ENCODE measurements at regions not wholly inside any gene's neighbourhood (a gene's known extent, or its start where the extent isn't known, plus 50 kb on each side); places are given as distances from the start of the nearest gene placed in this dataset.
A peak's percentile ranks its signal among the peaks of the same experiment; 100 is the strongest.

DNA sequence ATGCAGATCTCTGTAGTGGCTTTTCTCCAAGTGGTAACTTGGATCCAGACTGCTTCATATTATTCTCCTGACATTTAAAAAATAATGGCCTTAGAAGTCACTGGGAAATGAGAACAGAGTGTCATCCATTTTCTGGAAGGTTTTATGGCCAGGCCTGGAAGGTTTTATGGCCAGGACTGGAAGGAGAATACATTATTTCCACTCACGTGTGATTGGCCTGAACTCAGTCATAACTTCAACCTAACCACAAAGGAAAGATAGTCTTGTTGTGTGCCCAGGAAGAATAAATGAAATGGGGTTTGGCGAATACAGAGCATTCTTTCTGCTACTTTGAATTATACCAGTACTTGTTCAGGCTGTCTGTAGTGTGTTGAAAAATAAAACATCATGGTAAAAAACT lies 360.9 kb downstream of the GPAM start:
- POLR2A ChIA-PET (ENCODE audit: partially characterized antibody): no interaction called here
- no peak overlapping the region for H3K27ac ChIP-seq (ENCODE audit: low read depth, low read length)
- intact Hi-C loops (cut with micrococcal nuclease): no loop called here
- Mint-ChIP-seq H3K9me3 (no peaks in the 10 kb centered on the region), H3K4me3 (no peak overlapping the region), H3K36me3 (no peaks in the 10 kb centered on the region), H3K27ac (no peak overlapping the region), H3K27me3 (no peaks in the 10 kb centered on the region), H3K4me1 (no peaks in the 10 kb centered on the region)
- no peaks in the 10 kb centered on the region for H3K9me3 ChIP-seq (ENCODE audit: control insufficient read depth in 1 of 2, low read length in 2 of 2)
- no peaks in the 10 kb centered on the region for H3K27me3 ChIP-seq (ENCODE audit: insufficient read depth, low read length)
- no peaks in the 10 kb centered on the region for H3K4me1 ChIP-seq (ENCODE audit: insufficient read depth, low read length)
- H3K4me3 ChIP-seq (ENCODE audit: low read length in 2 of 2): no peak overlapping the region
- no peak for DNase-seq
- CTCF ChIA-PET (ENCODE audit: partially characterized antibody): no interaction called here
- H3K36me3 ChIP-seq (ENCODE audit: insufficient read depth, low read length): no peaks in the 10 kb centered on the region

DNA sequence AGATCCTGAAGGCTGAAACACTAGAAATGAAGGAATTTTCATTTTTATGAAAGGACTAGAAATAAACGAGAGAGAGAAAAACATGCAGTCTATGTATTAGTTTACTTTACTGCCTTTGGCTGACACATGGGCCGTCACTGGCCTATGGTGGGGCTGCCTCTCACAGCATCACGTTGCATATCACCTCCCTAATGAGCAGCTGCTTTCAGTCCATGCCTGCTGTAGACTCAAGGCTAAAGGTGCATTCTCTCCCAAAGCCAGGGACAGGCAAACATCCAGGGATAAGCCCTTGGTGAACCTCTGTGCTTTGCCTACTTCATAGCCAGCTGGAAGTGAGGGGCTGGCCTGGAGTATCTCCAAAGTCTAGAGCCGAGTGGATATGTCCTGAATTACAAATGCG lies 359.4 kb downstream of the GPAM start:
- Histone ChIP-seq H3K4me3 (ENCODE audit: low read length in 2 of 2) (no peak overlapping the region), H3K27me3 (ENCODE audit: insufficient read depth, low read length) (no peaks in the 10 kb centered on the region), H3K27ac (ENCODE audit: low read depth, low read length) (no peak overlapping the region), H3K9me3 (ENCODE audit: control insufficient read depth in 1 of 2, low read length in 2 of 2) (no peaks in the 10 kb centered on the region), H3K36me3 (ENCODE audit: insufficient read depth, low read length) (no peaks in the 10 kb centered on the region), H3K4me1 (ENCODE audit: insufficient read depth, low read length) (no peaks in the 10 kb centered on the region)
- intact Hi-C loops (cut with micrococcal nuclease): no loop called here
- no peak overlapping the region for H3K27ac Mint-ChIP-seq
- no peak for DNase-seq
- no peak overlapping the region for H3K4me3 Mint-ChIP-seq
- H3K9me3 Mint-ChIP-seq: no peaks in the 10 kb centered on the region
- no peaks in the 10 kb centered on the region for H3K4me1 Mint-ChIP-seq
- ChIA-PET POLR2A (ENCODE audit: partially characterized antibody) (no interaction called here), CTCF (ENCODE audit: partially characterized antibody) (no interaction called here)
- no peaks in the 10 kb centered on the region for H3K36me3 Mint-ChIP-seq
- H3K27me3 Mint-ChIP-seq: no peaks in the 10 kb centered on the region

DNA sequence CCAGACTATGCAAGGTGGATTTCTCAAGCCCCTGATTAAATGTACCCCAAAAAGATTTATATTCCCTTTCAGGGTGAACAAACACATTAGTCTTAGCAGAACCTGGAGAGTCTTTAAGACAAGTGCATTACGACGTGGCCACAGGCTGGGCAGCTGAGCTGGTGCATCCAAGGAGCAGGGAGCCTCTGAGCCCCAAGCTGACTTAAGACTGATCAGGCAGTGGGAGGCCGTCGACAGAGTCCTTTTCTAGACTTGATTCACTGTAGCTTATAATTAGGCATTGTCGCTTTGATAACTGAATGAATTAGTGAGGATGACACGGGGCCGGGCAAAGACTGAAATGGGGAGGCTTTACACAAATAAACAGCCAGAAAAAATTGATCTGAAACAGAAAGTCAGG lies 353.2 kb downstream of the GPAM start:
- no peaks in the 10 kb centered on the region for H3K36me3 ChIP-seq (ENCODE audit: insufficient read depth, low read length)
- no peak overlapping the region for H3K4me3 Mint-ChIP-seq
- H3K27me3 Mint-ChIP-seq: no peaks in the 10 kb centered on the region
- ChIA-PET CTCF (ENCODE audit: partially characterized antibody) (interaction anchor here (2.3 kb wide), 1 partner anchor 9 kb away, joined by 5 read pairs; no protein-coding TSS in a partner anchor), POLR2A (ENCODE audit: partially characterized antibody) (no interaction called here)
- H3K4me1 Mint-ChIP-seq: no peaks in the 10 kb centered on the region
- intact Hi-C loops (cut with micrococcal nuclease): loop anchor here (5.0 kb wide), 1 partner anchor 518 kb away; no protein-coding TSS in a partner anchor
- H3K9me3 Mint-ChIP-seq: no peaks in the 10 kb centered on the region
- no peak overlapping the region for H3K27ac Mint-ChIP-seq
- no peaks in the 10 kb centered on the region for H3K9me3 ChIP-seq (ENCODE audit: control insufficient read depth in 1 of 2, low read length in 2 of 2)
- no peaks in the 10 kb centered on the region for H3K4me1 ChIP-seq (ENCODE audit: insufficient read depth, low read length)
- H3K4me3 ChIP-seq (ENCODE audit: low read length in 2 of 2): no peak overlapping the region
- no peaks in the 10 kb centered on the region for H3K27me3 ChIP-seq (ENCODE audit: insufficient read depth, low read length)
- H3K36me3 Mint-ChIP-seq: no peaks in the 10 kb centered on the region
- H3K27ac ChIP-seq (ENCODE audit: low read depth, low read length): no peak overlapping the region
- no peak for DNase-seq

DNA sequence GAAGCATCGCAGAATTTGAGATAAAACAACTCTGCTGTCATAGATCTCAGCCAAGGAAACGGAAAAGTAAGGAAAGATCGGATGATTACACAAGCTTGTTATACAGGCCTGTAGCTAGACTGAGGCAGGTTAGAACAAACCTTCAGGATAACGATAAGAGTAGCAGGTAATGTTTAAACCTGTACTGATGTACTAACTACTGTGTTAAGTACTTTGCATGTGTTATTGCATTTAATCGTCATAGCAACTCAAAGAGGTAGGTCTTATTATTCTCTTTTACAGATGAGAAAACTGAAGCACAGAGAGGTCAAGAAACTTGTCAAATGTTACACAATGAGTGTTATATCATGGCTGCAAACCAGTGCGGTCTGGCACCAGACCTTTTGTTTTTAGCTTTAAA lies 352.5 kb downstream of the GPAM start:
- Mint-ChIP-seq H3K27ac (no peak overlapping the region), H3K27me3 (no peaks in the 10 kb centered on the region), H3K4me1 (no peaks in the 10 kb centered on the region), H3K9me3 (no peaks in the 10 kb centered on the region), H3K4me3 (no peak overlapping the region), H3K36me3 (no peaks in the 10 kb centered on the region)
- intact Hi-C loops (cut with micrococcal nuclease): loop anchor here (5.0 kb wide), 1 partner anchor 519 kb away; no protein-coding TSS in a partner anchor
- no peak overlapping the region for H3K27ac ChIP-seq (ENCODE audit: low read depth, low read length)
- ChIA-PET POLR2A (ENCODE audit: partially characterized antibody) (no interaction called here), CTCF (ENCODE audit: partially characterized antibody) (interaction anchor here (2.3 kb wide), 1 partner anchor 10 kb away, joined by 5 read pairs; no protein-coding TSS in a partner anchor)
- no peaks in the 10 kb centered on the region for H3K9me3 ChIP-seq (ENCODE audit: control insufficient read depth in 1 of 2, low read length in 2 of 2)
- no peak overlapping the region for H3K4me3 ChIP-seq (ENCODE audit: low read length in 2 of 2)
- H3K36me3 ChIP-seq (ENCODE audit: insufficient read depth, low read length): no peaks in the 10 kb centered on the region
- no peaks in the 10 kb centered on the region for H3K27me3 ChIP-seq (ENCODE audit: insufficient read depth, low read length)
- no peaks in the 10 kb centered on the region for H3K4me1 ChIP-seq (ENCODE audit: insufficient read depth, low read length)
- DNase-seq: no peak

DNA sequence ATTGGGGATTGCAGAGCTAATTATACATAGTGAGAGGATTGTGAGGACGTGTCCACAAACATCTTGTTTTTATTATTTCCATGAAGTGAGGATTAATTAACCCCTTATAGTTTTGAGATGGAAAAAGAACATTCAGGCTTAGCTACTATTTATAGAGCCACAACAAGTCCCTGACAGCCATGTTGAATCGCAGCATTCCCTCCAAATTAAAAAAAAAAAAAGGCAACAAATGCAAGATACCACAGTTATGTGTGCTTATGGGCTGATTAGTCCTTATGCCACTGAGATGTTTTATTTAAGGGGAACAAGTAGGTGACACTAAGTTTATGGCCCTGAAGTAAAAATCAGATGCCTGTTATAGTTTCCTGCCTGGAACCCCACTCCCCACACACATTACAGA lies 350.3 kb downstream of the GPAM start:
- no peak overlapping the region for H3K4me3 Mint-ChIP-seq
- Histone ChIP-seq H3K9me3 (ENCODE audit: control insufficient read depth in 1 of 2, low read length in 2 of 2) (no peaks in the 10 kb centered on the region), H3K27ac (ENCODE audit: low read depth, low read length) (no peak overlapping the region), H3K36me3 (ENCODE audit: insufficient read depth, low read length) (no peaks in the 10 kb centered on the region), H3K4me1 (ENCODE audit: insufficient read depth, low read length) (no peaks in the 10 kb centered on the region), H3K27me3 (ENCODE audit: insufficient read depth, low read length) (no peaks in the 10 kb centered on the region), H3K4me3 (ENCODE audit: low read length in 2 of 2) (no peak overlapping the region)
- ChIA-PET POLR2A (ENCODE audit: partially characterized antibody) (no interaction called here), CTCF (ENCODE audit: partially characterized antibody) (no interaction called here)
- no peak for DNase-seq
- H3K36me3 Mint-ChIP-seq: no peaks in the 10 kb centered on the region
- H3K4me1 Mint-ChIP-seq: no peaks in the 10 kb centered on the region
- no peak overlapping the region for H3K27ac Mint-ChIP-seq
- intact Hi-C loops (cut with micrococcal nuclease): loop anchor here (5.0 kb wide), 1 partner anchor 521 kb away; no protein-coding TSS in a partner anchor
- H3K27me3 Mint-ChIP-seq: no peaks in the 10 kb centered on the region
- peaks cover 0 to 2% (median 0%) of the 10 kb centered on the region in 8 donors for H3K9me3 Mint-ChIP-seq

DNA sequence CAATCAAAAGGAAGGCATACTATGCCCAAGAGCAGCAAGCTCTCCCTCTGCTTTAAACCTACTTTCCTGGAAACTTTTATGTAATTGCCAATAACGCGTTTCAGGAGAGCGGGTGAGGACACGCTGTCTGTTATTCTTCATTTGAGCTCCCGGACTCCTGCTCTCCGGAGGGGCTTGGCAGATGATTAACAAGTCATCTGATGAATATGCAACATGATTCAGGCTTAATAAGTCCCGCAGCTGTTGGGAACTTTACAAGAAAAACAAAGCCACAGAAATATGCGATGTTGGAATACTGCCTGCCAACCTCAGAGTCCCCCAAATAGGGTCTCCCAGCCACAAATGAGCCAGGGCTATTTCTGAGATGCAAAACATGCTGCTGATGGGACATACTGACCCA lies 348.0 kb downstream of the GPAM start:
- H3K27me3 Mint-ChIP-seq: peaks cover 0 to 2% of the 10 kb centered on the region in 2 donors
- peaks cover 0 to 3% (median 0%) of the 10 kb centered on the region in 8 donors for H3K9me3 Mint-ChIP-seq
- intact Hi-C loops (cut with micrococcal nuclease): no loop called here
- no peaks in the 10 kb centered on the region for H3K4me1 ChIP-seq (ENCODE audit: insufficient read depth, low read length)
- POLR2A ChIA-PET (ENCODE audit: partially characterized antibody): no interaction called here
- no peaks in the 10 kb centered on the region for H3K27me3 ChIP-seq (ENCODE audit: insufficient read depth, low read length)
- H3K36me3 ChIP-seq (ENCODE audit: insufficient read depth, low read length): no peaks in the 10 kb centered on the region
- no peak for DNase-seq
- no peak overlapping the region for H3K27ac Mint-ChIP-seq
- no peaks in the 10 kb centered on the region for H3K9me3 ChIP-seq (ENCODE audit: control insufficient read depth in 1 of 2, low read length in 2 of 2)
- H3K4me3 Mint-ChIP-seq: no peak overlapping the region
- H3K4me3 ChIP-seq (ENCODE audit: low read length in 2 of 2): no peak overlapping the region
- H3K27ac ChIP-seq (ENCODE audit: low read depth, low read length): no peak overlapping the region
- no peaks in the 10 kb centered on the region for H3K36me3 Mint-ChIP-seq
- H3K4me1 Mint-ChIP-seq: no peaks in the 10 kb centered on the region
- CTCF ChIA-PET (ENCODE audit: partially characterized antibody): interaction anchor here (1.1 kb wide), 1 partner anchor 19 kb away, joined by 3 read pairs; no protein-coding TSS in a partner anchor

DNA sequence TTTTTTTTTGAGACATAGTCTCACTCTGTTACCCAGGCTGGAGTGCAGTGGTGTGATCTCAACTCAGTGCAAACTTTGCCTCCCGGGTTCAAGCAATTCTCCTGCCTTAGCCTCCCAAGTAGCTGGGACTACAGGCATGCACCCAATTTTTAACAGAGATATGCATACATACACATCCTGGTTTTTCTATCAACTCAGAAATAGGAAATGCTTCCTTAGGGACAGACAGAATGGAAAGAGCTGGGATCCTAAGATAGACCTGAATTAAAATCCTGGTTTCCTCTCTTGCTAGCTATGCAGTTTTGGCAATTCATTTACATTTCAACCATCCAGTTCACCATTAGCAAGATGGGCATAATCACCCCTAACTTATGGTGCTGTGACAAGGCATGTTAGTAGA lies 347.5 kb downstream of the GPAM start:
- Mint-ChIP-seq H3K27me3 (peaks cover 0 to 2% of the 10 kb centered on the region in 2 donors), H3K9me3 (peaks cover 0 to 3% (median 0%) of the 10 kb centered on the region in 8 donors), H3K36me3 (no peaks in the 10 kb centered on the region), H3K27ac (no peak overlapping the region), H3K4me3 (no peak overlapping the region), H3K4me1 (no peaks in the 10 kb centered on the region)
- Histone ChIP-seq H3K4me1 (ENCODE audit: insufficient read depth, low read length) (no peaks in the 10 kb centered on the region), H3K27me3 (ENCODE audit: insufficient read depth, low read length) (no peaks in the 10 kb centered on the region), H3K27ac (ENCODE audit: low read depth, low read length) (no peak overlapping the region), H3K4me3 (ENCODE audit: low read length in 2 of 2) (no peak overlapping the region), H3K9me3 (ENCODE audit: control insufficient read depth in 1 of 2, low read length in 2 of 2) (no peaks in the 10 kb centered on the region), H3K36me3 (ENCODE audit: insufficient read depth, low read length) (no peaks in the 10 kb centered on the region)
- ChIA-PET POLR2A (ENCODE audit: partially characterized antibody) (no interaction called here), CTCF (ENCODE audit: partially characterized antibody) (no interaction called here)
- intact Hi-C loops (cut with micrococcal nuclease): no loop called here
- DNase-seq: no peak

DNA sequence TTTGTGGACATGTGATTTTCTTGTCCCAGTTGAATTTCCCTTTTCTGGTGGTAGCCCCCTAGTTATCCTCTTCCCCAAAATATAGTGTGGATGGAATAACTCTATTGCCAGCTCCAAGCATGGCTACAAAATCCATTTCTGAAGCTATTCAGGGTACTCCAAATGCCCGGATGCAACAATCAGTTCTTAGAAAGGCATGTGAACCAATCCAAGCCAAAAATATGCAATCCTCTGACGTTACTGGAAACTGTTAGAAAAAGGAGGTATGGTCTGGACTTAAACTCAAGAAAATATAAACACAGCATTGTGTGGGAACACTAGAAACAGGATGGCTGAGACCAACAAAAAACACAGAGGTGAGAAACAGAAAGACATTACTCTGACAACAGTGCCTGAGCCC lies 347.0 kb downstream of the GPAM start:
- H3K36me3 ChIP-seq (ENCODE audit: insufficient read depth, low read length): no peaks in the 10 kb centered on the region
- peaks cover 0 to 2% of the 10 kb centered on the region in 2 donors for H3K27me3 Mint-ChIP-seq
- intact Hi-C loops (cut with micrococcal nuclease): no loop called here
- ChIA-PET CTCF (ENCODE audit: partially characterized antibody) (interaction anchor here (1.0 kb wide), 1 partner anchor 28 kb away, joined by 3 read pairs; no protein-coding TSS in a partner anchor), POLR2A (ENCODE audit: partially characterized antibody) (no interaction called here)
- no peaks in the 10 kb centered on the region for H3K27me3 ChIP-seq (ENCODE audit: insufficient read depth, low read length)
- no peak overlapping the region for H3K4me3 ChIP-seq (ENCODE audit: low read length in 2 of 2)
- no peak overlapping the region for H3K27ac ChIP-seq (ENCODE audit: low read depth, low read length)
- no peak overlapping the region for H3K27ac Mint-ChIP-seq
- H3K9me3 ChIP-seq (ENCODE audit: control insufficient read depth in 1 of 2, low read length in 2 of 2): no peaks in the 10 kb centered on the region
- DNase-seq: no peak
- H3K9me3 Mint-ChIP-seq: peaks cover 0 to 3% (median 0%) of the 10 kb centered on the region in 8 donors
- H3K4me3 Mint-ChIP-seq: peak overlapping the region in 1 of 8 donors; percentile 31
- H3K36me3 Mint-ChIP-seq: no peaks in the 10 kb centered on the region
- H3K4me1 ChIP-seq (ENCODE audit: insufficient read depth, low read length): no peaks in the 10 kb centered on the region
- H3K4me1 Mint-ChIP-seq: no peaks in the 10 kb centered on the region
